GM23248 (cell line): ENCODE measurements at regions not wholly inside any gene's neighbourhood (a gene's known extent, or its start where the extent isn't known, plus 50 kb on each side); places are given as distances from the start of the nearest gene placed in this dataset.

ENCODE experiments used
- DNase-seq: peaks from one replicate; pipeline ENCODE4 v3.0.0-alpha.2; 2015
- H2AFZ ChIP-seq: fragments of 200-600 bp; sonication (generic); 2 replicates; pipeline ENCODE4 v1.6.1; 2016; ENCODE audit warnings: antibody characterized with exemption
- H3F3A ChIP-seq: fragments of 200-600 bp; sonication (generic); 2 replicates; pipeline ENCODE4 v1.6.1; 2016; ENCODE audit warnings: mild to moderate bottlenecking, antibody characterized with exemption, mixed run types; ENCODE audit not compliant: insufficient read depth
- H3K27ac ChIP-seq: fragments of 200-600 bp; sonication (generic); 2 replicates; pipeline ENCODE4 v1.5.1; 2016; ENCODE audit warnings: mild to moderate bottlenecking
- H3K27me3 ChIP-seq: fragments of 200-600 bp; sonication (generic); replicated peaks from 2 replicates; pipeline ENCODE4 v1.6.1; 2016; ENCODE audit warnings: mild to moderate bottlenecking; ENCODE audit not compliant: insufficient read depth
- H3K36me3 ChIP-seq: fragments of 200-600 bp; sonication (generic); 2 replicates; pipeline ENCODE4 v1.6.1; 2016; ENCODE audit warnings: low read depth, mild to moderate bottlenecking
- H3K4me1 ChIP-seq: fragments of 200-600 bp; sonication (generic); 2 replicates; pipeline ENCODE4 v1.6.1; 2016; ENCODE audit warnings: mild to moderate bottlenecking; ENCODE audit not compliant: insufficient read depth
- H3K4me2 ChIP-seq: fragments of 200-600 bp; sonication (generic); one replicate; pipeline ENCODE4 v1.6.1; 2016; ENCODE audit warnings: mild to moderate bottlenecking; ENCODE audit not compliant: unreplicated experiment
- H3K4me3 ChIP-seq: fragments of 200-600 bp; sonication (generic); 2 replicates; pipeline ENCODE4 v1.5.1; 2016; ENCODE audit warnings: mild to moderate bottlenecking
- H3K79me2 ChIP-seq: fragments of 200-600 bp; sonication (generic); 2 replicates; pipeline ENCODE4 v1.6.1; 2016; ENCODE audit warnings: mild to moderate bottlenecking; ENCODE audit not compliant: insufficient read depth
- H3K9ac ChIP-seq: fragments of 200-600 bp; sonication (generic); 2 replicates; pipeline ENCODE4 v1.6.1; 2016; ENCODE audit warnings: mild to moderate bottlenecking
- H3K9me2 ChIP-seq: fragments of 200-600 bp; sonication (generic); 2 replicates; pipeline ENCODE4 v1.6.1; 2016; ENCODE audit warnings: mixed run types, mild to moderate bottlenecking, moderate library complexity; ENCODE audit not compliant: insufficient read depth
- H3K9me3 ChIP-seq: fragments of 200-600 bp; sonication (generic); one replicate; pipeline ENCODE4 v1.6.1; 2017; ENCODE audit warnings: low read depth
- H4K20me1 ChIP-seq: fragments of 200-600 bp; sonication (generic); 2 replicates; pipeline ENCODE4 v1.6.0; 2016; ENCODE audit not compliant: insufficient read depth
- EZH2 ChIP-seq: fragments of 200-600 bp; sonication (generic); IDR thresholded peaks from 2 replicates; pipeline ENCODE4 v1.6.1; 2018; ENCODE audit warnings: antibody characterized with exemption, mild to moderate bottlenecking; ENCODE audit not compliant: insufficient read depth, poor library complexity, severe bottlenecking
- EZH2phosphoT487 ChIP-seq: fragments of 200-600 bp; sonication (generic); IDR thresholded peaks from 2 replicates; pipeline ENCODE4 v1.6.1; 2018; ENCODE audit warnings: antibody characterized with exemption, moderate library complexity, mild to moderate bottlenecking, low read depth; ENCODE audit not compliant: insufficient read depth
- WGBS, 2 experiments: methylation state at CpG; one replicate each; pipeline ENCODE4 v1.1.6; 2015 to 2017; ENCODE audit warnings: low lambda C conversion rate in 2 of 2, low coverage in 1 of 2; ENCODE audit errors: missing lambda C conversion rate in 2 of 2; 5-methylcytosine and 5-hydroxymethylcytosine counted together
- in situ Hi-C: fragments of 300-500 bp; cut with MboI; formaldehyde crosslinking; loops from 2 replicates; pipeline ENCODE4 v1.15.0; 2020

DNA sequence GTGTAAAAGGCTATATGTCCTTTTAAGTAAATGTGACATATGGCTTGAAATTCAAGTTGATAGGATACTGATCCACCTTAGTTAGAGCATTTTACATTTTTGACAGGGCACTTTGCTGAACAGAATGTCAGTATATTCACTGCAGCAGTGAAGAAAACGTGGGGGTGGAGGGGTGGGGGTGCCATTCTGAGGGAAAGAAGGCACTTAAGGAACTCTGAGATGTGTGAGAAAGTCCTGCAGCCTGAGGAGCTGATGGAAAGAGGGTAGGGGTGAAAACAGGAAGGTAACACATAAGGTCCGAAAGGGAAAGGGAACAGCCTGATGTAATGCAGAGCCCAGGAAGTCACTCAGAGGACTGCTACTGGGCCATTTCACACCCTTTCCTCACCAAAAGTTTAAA, 265.5 kb upstream of the GRIP1 start:
- no peaks in the 10 kb centered on the region for H3K79me2 ChIP-seq
- H3K9me3 ChIP-seq, result no peaks in the 10 kb centered on the region
- no peak for DNase-seq
- H3F3A ChIP-seq, result no peaks in the 10 kb centered on the region
- in situ Hi-C loops, result no loop called here
- H4K20me1 ChIP-seq, result no peaks in the 10 kb centered on the region
- TF ChIP-seq EZH2, result no peak
- no peak for TF ChIP-seq EZH2phosphoT487
- H3K27me3 ChIP-seq, result no peaks in the 10 kb centered on the region
- H3K4me1 ChIP-seq, result no peaks in the 10 kb centered on the region
- no peak overlapping the region for H3K4me3 ChIP-seq
- H3K36me3 ChIP-seq, result no peaks in the 10 kb centered on the region
- no peak overlapping the region for H3K9ac ChIP-seq
- no peak overlapping the region for H3K4me2 ChIP-seq
- no peaks in the 10 kb centered on the region for H3K9me2 ChIP-seq
- no peak overlapping the region for H3K27ac ChIP-seq
- WGBS, 2 experiments, result 28 to 35% methylated on average over 2 of the region's 2 CpGs
- H2AFZ ChIP-seq, result no peak overlapping the region

DNA sequence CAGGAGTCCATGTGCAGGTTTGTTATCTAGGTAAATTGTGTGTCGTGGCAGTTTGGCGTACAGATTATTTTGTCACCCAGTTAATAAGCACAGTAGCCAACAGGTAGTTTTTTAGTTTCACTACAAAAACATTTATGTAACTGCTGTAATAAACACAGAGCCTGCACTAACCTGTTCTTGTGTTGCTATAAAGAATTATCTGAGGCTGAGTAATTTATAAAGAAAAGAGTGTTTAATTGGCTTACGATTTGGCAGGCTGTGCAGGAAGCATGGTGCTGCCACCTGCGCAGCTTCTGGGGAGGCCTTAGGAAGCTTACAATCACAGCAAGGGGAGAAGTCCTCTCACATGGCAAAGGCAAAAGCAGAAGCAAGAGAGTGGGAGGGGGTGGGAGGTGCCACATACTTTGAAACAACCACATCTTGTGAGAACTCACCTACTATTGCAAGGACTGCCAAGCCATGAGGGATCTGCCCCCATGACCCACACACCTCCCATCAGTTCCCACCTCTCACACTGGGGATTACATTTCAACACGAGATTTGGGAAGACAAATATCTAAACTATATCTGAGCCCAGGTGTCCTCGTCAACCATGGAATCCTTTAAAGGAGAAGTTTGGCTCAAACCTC, 266.4 kb upstream of the GRIP1 start:
- no peak for DNase-seq
- WGBS, 2 experiments, result 28 to 34% methylated on average over 6 of the region's 6 CpGs
- Histone ChIP-seq H3F3A (no peaks in the 10 kb centered on the region), H3K9ac (no peak overlapping the region), H2AFZ (no peak overlapping the region), H3K4me2 (no peak overlapping the region), H3K4me3 (no peak overlapping the region), H3K36me3 (no peaks in the 10 kb centered on the region), H3K9me3 (no peaks in the 10 kb centered on the region), H4K20me1 (no peaks in the 10 kb centered on the region), H3K9me2 (no peaks in the 10 kb centered on the region), H3K27ac (no peak overlapping the region), H3K27me3 (no peaks in the 10 kb centered on the region), H3K79me2 (no peaks in the 10 kb centered on the region), H3K4me1 (no peaks in the 10 kb centered on the region)
- in situ Hi-C loops, result no loop called here
- TF ChIP-seq EZH2, result no peak

DNA sequence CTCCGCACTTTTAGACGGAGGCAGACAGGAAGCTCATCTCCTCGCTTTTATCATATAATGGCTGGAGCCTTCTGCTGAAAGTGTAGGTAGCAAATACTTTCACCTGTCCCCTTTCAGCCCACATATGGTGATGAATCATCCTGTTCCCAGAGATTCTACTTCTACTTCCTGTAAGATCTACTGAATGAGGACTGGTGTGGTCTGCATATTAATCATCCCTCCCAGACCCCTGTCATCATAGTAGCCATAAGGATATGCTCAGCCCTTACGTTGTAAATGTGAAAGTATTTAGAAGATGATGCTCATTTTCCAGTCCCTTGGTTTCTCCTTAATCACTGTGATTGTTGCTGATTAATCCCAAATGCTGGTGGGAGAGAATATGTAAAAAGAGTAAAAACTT, 268.2 kb upstream of the GRIP1 start:
- Histone ChIP-seq H4K20me1 (no peaks in the 10 kb centered on the region), H3K4me1 (no peaks in the 10 kb centered on the region), H2AFZ (no peak overlapping the region), H3F3A (no peaks in the 10 kb centered on the region), H3K9ac (no peak overlapping the region), H3K27ac (no peak overlapping the region), H3K79me2 (no peaks in the 10 kb centered on the region), H3K4me3 (no peak overlapping the region), H3K27me3 (no peaks in the 10 kb centered on the region), H3K9me2 (no peaks in the 10 kb centered on the region), H3K36me3 (no peaks in the 10 kb centered on the region), H3K4me2 (no peak overlapping the region), H3K9me3 (no peaks in the 10 kb centered on the region)
- in situ Hi-C loops, result no loop called here
- no peak for DNase-seq
- no peak for TF ChIP-seq EZH2phosphoT487
- TF ChIP-seq EZH2, result no peak
- 64 to 66% methylated on average over 4 of the region's 4 CpGs for WGBS, 2 experiments

DNA sequence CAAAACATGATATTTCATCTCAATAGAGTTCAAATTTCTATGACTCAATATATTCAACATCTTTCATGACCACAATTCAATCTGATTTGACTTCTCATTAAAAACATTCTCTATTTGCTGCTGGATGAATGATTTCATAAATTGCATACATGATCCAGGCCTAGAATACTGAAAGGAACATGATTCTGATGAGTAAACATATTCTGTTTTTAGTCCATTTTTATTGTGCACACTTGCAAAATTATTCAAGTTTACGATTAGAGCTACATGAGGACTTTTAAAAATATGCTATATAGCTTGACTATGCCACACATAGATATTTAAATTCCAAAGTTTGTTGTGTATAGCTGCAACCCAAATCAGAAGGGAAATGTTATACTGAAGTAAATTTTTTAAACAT, 273.8 kb upstream of the GRIP1 start:
- Histone ChIP-seq H3K4me1 (no peaks in the 10 kb centered on the region), H3K4me2 (no peak overlapping the region), H3K27ac (no peak overlapping the region)

DNA sequence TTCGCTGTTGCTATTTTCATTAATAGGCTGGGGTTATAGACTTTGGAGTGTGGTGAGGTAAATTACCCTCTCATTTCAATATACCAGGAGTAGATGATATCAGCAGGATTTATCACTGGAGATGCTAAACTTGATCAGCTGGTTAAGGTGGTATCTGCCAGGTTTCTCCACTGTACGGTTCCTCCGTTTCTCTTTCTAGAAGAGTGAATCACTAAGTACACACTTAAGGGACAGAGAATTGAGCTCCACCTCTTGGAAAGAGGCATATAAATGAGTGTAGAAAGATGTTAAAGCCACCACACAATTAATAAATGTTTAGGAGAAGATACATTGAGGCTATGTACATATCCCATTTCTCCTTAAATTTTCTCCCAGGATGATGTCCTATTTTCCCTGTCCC, 277.4 kb upstream of the GRIP1 start:
- no peak overlapping the region for H3K9ac ChIP-seq
- no peaks in the 10 kb centered on the region for H3K79me2 ChIP-seq
- H3K9me3 ChIP-seq, result no peaks in the 10 kb centered on the region
- no peaks in the 10 kb centered on the region for H3K27me3 ChIP-seq
- no peak overlapping the region for H3K4me3 ChIP-seq
- H3K4me1 ChIP-seq, result no peaks in the 10 kb centered on the region
- 66 to 84% methylated on average over 3 of the region's 3 CpGs for whole genome bisulfite sequencing, 2 experiments
- H3K27ac ChIP-seq, result no peak overlapping the region
- H3K36me3 ChIP-seq, result no peaks in the 10 kb centered on the region
- no peaks in the 10 kb centered on the region for H4K20me1 ChIP-seq
- no peaks in the 10 kb centered on the region for H3K9me2 ChIP-seq
- no peak for TF ChIP-seq EZH2
- no peak for TF ChIP-seq EZH2phosphoT487
- no peak for DNase-seq
- H3K4me2 ChIP-seq, result no peak overlapping the region
- no peak overlapping the region for H2AFZ ChIP-seq
- in situ Hi-C loops, result no loop called here
- no peaks in the 10 kb centered on the region for H3F3A ChIP-seq

More for the DNA sequence above, 273.8 kb upstream of the GRIP1 start:
- Histone ChIP-seq H3K9ac (no peak overlapping the region), H3K9me3 (no peaks in the 10 kb centered on the region), H3K27me3 (no peaks in the 10 kb centered on the region), H2AFZ (no peak overlapping the region), H3F3A (no peaks in the 10 kb centered on the region), H4K20me1 (no peaks in the 10 kb centered on the region), H3K36me3 (no peaks in the 10 kb centered on the region), H3K9me2 (no peaks in the 10 kb centered on the region), H3K79me2 (no peaks in the 10 kb centered on the region), H3K4me3 (no peak overlapping the region)
- WGBS, 2 experiments, result 0% methylated on average over 1 of the region's 1 CpG
- in situ Hi-C loops, result no loop called here
- TF ChIP-seq EZH2 (no peak), EZH2phosphoT487 (no peak)
- DNase-seq, result no peak
